Common myeloid progenitor, CD34-positive (primary cell): ENCODE measurements at regions not wholly inside any gene's neighbourhood (a gene's known extent, or its start where the extent isn't known, plus 50 kb on each side); places are given as distances from the start of the nearest gene placed in this dataset.

Source experiments
- CTCF ChIA-PET: fragments of 350-600 bp; sonication (Branson Sonifier 250); formaldehyde crosslinking; loops from one replicate; lab custom pipeline; 2021; ENCODE audit warnings: antibody characterized with exemption; lab: Charles Lee
- POLR2A ChIA-PET: fragments of 350-600 bp; sonication (Branson Sonifier 250); formaldehyde crosslinking; loops from one replicate; lab custom pipeline; 2021; ENCODE audit warnings: antibody characterized with exemption; lab: Charles Lee
- DNase-seq, 3 donors: peaks; one replicate each; pipeline versions ENCODE4 v3.0.0 to v3.0.0-alpha.2; 2013
- H3K27ac ChIP-seq, 2 experiments: 1 replicate in 1 of 2; 2 replicates in 1 of 2; pipeline ENCODE4 v1.7.0; 2013; ENCODE audit warnings: inconsistent platforms in 2 of 2, low read length in 2 of 2, mild to moderate bottlenecking in 2 of 2, low read depth in 1 of 2, moderate library complexity in 1 of 2; ENCODE audit not compliant: severe bottlenecking in 2 of 2, insufficient read depth in 1 of 2, poor library complexity in 1 of 2
- H3K27me3 ChIP-seq, 5 experiments: replicated peaks in 2 of 5; 1 replicate in 3 of 5; 2 replicates in 2 of 5; pipeline versions ENCODE4 v1.6.1 to v1.7.0; 2013; ENCODE audit warnings: low read length in 4 of 5, mild to moderate bottlenecking in 2 of 5, moderate library complexity in 2 of 5, inconsistent platforms in 1 of 5; ENCODE audit not compliant: insufficient read depth in 5 of 5, control insufficient read depth in 4 of 5
- H3K36me3 ChIP-seq, 4 experiments: 1 replicate in 2 of 4; 2 replicates in 2 of 4; pipeline versions ENCODE4 v1.6.1 to v1.7.0; 2013; ENCODE audit warnings: low read length in 3 of 4, control low read depth in 1 of 4, mild to moderate bottlenecking in 1 of 4; ENCODE audit not compliant: control insufficient read depth in 4 of 4, insufficient read depth in 4 of 4
- H3K4me1 ChIP-seq, 4 experiments: 1 replicate in 3 of 4; 2 replicates in 1 of 4; pipeline versions ENCODE4 v1.6.1 to v1.7.1; 2013; ENCODE audit warnings: low read length in 3 of 4, mild to moderate bottlenecking in 3 of 4, control low read depth in 1 of 4, inconsistent platforms in 1 of 4, moderate library complexity in 1 of 4; ENCODE audit not compliant: control insufficient read depth in 4 of 4, insufficient read depth in 4 of 4; ENCODE audit errors: control extremely low read depth in 1 of 4
- H3K4me3 ChIP-seq, 7 experiments: 1 replicate in 4 of 7; 2 replicates in 3 of 7; pipeline versions ENCODE4 v1.5.1 to v1.7.0; 2013; ENCODE audit warnings: mild to moderate bottlenecking in 7 of 7, low read length in 6 of 7, moderate library complexity in 6 of 7, inconsistent platforms in 2 of 7, low read depth in 2 of 7, control low read depth in 1 of 7; ENCODE audit not compliant: insufficient read depth in 4 of 7, control insufficient read depth in 1 of 7; ENCODE audit errors: extremely low read depth in 1 of 7
- H3K9me3 ChIP-seq, 5 experiments: 1 replicate in 4 of 5; 2 replicates in 1 of 5; pipeline versions ENCODE4 v1.6.1 to v1.7.1; 2013; ENCODE audit warnings: low read length in 4 of 5, mild to moderate bottlenecking in 2 of 5, inconsistent platforms in 1 of 5, low read depth in 1 of 5, moderate library complexity in 1 of 5; ENCODE audit not compliant: control insufficient read depth in 4 of 5, insufficient read depth in 2 of 5; ENCODE audit errors: control extremely low read depth in 1 of 5
- WGBS: methylation state at CpG from one replicate; pipeline ENCODE4 v1.1.5; 2013; ENCODE audit not compliant: insufficient coverage; 5-methylcytosine and 5-hydroxymethylcytosine counted together

DNA sequence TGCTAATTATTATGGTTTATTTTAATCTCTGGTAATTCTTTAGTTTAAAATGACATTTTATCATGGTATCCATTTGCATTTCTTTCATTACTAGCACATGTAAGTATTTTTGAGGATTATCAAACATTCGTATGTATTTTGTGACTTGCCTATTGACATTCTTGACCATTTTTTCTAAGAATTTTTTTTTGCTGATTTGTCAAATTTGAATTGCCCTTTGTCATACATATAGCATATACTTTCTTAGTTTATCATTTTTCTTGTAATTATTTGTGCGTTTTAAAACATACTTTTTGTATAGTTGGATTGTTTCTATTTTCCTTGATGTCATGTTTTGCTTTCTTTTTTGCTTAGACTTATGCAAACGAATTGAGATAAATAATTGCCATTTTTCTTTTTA, 358.5 kb upstream of the RBMS3 start:
- no peaks in the 10 kb centered on the region for H3K9me3 ChIP-seq
- H3K27me3 ChIP-seq, result no peaks in the 10 kb centered on the region
- no peak overlapping the region for H3K4me3 ChIP-seq
- H3K36me3 ChIP-seq, result no peaks in the 10 kb centered on the region
- no peak overlapping the region for H3K27ac ChIP-seq
- H3K4me1 ChIP-seq, result no peaks in the 10 kb centered on the region
- ChIA-PET POLR2A (no interaction called here), CTCF (no interaction called here)
- no peak for DNase-seq
- WGBS, result no CpG with 5 or more reads among the region's 3 CpGs

DNA sequence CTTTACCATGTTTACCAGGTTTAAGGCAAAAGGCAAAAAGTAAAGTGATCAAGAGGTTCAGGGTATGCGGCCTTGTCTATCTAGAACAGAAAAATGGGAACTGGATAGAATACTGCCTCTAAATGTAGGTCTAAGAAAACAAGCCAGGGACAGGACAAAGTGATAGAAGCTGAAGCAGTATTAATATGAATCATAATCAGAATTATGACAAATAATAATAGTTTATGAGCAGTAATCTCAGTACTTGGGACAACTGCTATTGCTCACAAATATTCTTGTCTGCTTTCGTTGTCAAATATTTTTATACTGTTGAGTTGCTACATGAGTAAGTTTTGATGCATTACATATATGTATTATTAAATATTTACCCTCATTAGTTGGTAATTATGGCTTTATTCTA, 356.9 kb upstream of the RBMS3 start:
- H3K4me3 ChIP-seq, result no peak overlapping the region
- no peak for DNase-seq
- H3K36me3 ChIP-seq, result no peaks in the 10 kb centered on the region
- no peak overlapping the region for H3K27ac ChIP-seq
- H3K4me1 ChIP-seq, result no peaks in the 10 kb centered on the region
- CTCF ChIA-PET, result no interaction called here
- WGBS, result 100% methylated on average over 1 of the region's 2 CpGs
- H3K27me3 ChIP-seq, result no peaks in the 10 kb centered on the region
- H3K9me3 ChIP-seq, result no peaks in the 10 kb centered on the region
- POLR2A ChIA-PET, result no interaction called here

DNA sequence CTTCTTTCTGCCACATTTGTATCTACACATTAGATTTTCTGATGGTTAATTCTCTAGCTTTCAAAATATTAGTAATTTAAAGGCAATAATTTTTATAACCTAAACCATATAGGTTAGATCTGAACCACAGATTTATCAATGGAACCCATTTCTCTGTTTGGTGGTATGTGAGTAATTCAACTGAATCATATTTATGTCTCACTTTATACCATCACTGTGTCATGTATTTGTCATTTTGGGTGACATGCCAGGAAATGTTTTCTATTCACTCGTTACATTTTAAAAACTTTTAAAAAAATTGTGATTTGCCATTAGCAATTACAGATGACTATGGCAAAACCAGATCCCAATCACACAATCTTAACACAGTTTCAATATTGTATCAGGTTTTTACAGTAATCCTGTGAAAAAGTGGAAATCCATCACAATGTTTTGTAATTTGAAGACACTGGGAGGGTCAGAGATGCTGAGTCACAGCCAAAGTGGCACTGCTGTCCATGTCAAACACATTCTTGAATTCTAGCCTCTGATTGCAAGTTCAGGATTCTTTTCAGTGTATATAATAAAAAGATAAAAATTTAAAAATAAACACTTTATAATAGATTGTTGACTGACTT, 356.0 kb upstream of the RBMS3 start:
- CTCF ChIA-PET, result no interaction called here

DNA sequence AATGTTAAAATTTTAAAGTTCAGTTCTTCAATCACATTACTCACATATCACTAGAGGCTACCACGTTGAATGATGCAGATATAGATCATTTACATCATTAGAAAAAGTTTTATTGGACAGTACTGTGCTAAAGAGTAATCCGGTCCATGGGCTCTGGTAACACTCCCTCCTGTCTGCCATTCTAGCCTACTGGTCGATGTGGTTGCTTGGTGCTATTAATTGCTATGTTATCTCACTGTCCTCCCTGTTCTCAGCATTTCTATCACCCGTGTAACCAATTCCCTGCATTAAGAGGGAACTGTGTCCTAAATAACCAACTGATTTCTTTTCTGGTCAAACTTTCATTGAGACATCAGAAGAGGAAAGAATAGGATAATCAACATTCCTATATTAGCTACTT, 347.5 kb upstream of the RBMS3 start:
- Histone ChIP-seq H3K27ac (no peak overlapping the region), H3K9me3 (peaks cover 0 to 1% (median 0%) of the 10 kb centered on the region in 5 experiments), H3K36me3 (no peaks in the 10 kb centered on the region), H3K4me1 (no peaks in the 10 kb centered on the region), H3K27me3 (peaks cover 0 to 2% (median 0%) of the 10 kb centered on the region in 5 experiments), H3K4me3 (no peak overlapping the region)
- ChIA-PET POLR2A (no interaction called here), CTCF (no interaction called here)
- no peak for DNase-seq
- WGBS, result 100% methylated on average over 1 of the region's 4 CpGs

More for the DNA sequence above, 356.0 kb upstream of the RBMS3 start:
- no peaks in the 10 kb centered on the region for H3K36me3 ChIP-seq
- H3K4me1 ChIP-seq, result no peaks in the 10 kb centered on the region
- H3K27ac ChIP-seq, result no peak overlapping the region
- no peaks in the 10 kb centered on the region for H3K9me3 ChIP-seq
- no peak for DNase-seq
- POLR2A ChIA-PET, result no interaction called here
- no peak overlapping the region for H3K4me3 ChIP-seq
- no peaks in the 10 kb centered on the region for H3K27me3 ChIP-seq
- no CpG with 5 or more reads among the region's 1 CpG for WGBS

DNA sequence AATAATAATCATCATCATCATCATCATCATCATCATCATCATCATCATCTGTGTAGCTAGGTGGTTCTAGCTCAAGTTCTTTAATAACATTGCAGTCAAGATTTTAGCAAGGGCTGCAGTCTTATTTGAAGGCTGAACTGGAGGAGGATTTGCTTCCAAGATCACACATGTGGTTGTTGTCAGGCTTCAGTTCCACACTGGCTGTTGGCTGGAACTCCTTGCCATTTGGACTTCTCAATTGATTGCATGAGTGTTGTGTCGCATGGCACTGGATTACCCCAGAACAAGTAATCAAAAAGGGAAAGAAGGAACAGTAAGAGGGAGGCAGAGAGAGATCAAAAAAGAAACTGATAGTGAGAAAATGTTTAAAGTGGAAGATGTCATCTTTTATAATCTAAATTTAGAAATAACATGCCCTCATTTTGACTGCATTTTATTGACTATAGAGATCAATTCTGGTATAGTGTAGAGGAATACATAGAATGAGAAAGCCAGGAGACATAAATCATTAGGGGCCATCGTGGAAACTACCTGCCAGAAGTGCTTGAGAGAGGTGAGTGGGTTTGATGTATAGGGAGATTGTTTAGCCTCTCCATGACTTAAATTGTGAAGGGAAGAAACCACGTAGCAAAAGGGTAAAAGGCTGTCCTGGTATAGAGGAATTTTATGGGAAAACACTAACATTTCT, 346.6 kb upstream of the RBMS3 start:
- Histone ChIP-seq H3K9me3 (peaks cover 0 to 1% (median 0%) of the 10 kb centered on the region in 5 experiments), H3K4me3 (no peak overlapping the region), H3K27me3 (peaks cover 0 to 2% (median 0%) of the 10 kb centered on the region in 5 experiments), H3K27ac (no peak overlapping the region), H3K4me1 (no peaks in the 10 kb centered on the region), H3K36me3 (no peaks in the 10 kb centered on the region)
- DNase-seq, result no peak
- WGBS, result 86% methylated on average over 2 of the region's 3 CpGs
- CTCF ChIA-PET, result no interaction called here
- POLR2A ChIA-PET, result no interaction called here

DNA sequence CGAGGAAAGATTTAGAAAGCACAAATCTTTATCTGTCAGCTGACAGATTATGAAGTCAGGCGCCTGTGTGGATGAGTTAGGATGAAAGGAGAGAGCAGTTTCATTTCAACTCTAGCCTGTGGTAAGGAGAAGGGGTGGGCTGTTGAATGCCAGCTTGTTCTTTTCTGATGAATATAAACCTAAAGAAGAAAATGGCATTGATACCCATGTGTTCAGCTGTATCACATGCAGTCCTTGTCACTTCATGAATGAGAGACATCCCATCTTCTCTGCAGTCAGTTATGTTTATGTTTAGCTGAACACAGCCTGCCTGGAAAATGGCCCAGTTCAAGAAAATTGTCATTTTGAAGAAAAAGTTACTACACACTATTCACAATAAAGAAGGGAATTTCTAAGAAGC, 345.7 kb upstream of the RBMS3 start:
- CTCF ChIA-PET, result no interaction called here
- Histone ChIP-seq H3K4me1 (peaks cover 0 to 3% (median 0%) of the 10 kb centered on the region in 4 experiments), H3K27me3 (peaks cover 0 to 2% (median 0%) of the 10 kb centered on the region in 5 experiments), H3K9me3 (peaks cover 0 to 1% (median 0%) of the 10 kb centered on the region in 5 experiments), H3K36me3 (no peaks in the 10 kb centered on the region), H3K27ac (no peak overlapping the region), H3K4me3 (no peak overlapping the region)
- WGBS, result 100% methylated on average over 2 of the region's 2 CpGs
- DNase-seq, result no peak
- POLR2A ChIA-PET, result no interaction called here

DNA sequence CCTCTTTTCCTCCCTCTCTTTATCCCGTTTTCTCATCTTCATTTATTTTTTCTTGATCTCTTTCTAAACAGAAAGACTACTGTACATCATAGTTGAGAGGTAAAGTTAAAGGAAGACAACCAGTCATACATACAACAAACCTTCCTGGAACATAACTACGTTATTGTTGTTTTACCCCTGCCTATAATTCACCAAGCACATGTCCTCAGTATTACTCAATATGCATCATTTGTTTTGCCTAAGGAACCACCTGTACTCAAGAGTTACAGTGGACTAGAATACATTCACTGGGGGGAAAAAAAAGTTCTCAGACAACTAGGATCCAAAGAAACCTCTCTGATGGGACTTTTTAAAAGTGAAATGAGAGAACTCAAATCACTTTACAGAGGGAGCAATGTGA, 344.7 kb upstream of the RBMS3 start:
- H3K4me1 ChIP-seq, result peaks cover 0 to 10% (median 2%) of the 10 kb centered on the region in 4 experiments
- no peaks in the 10 kb centered on the region for H3K36me3 ChIP-seq
- ChIA-PET POLR2A (no interaction called here), CTCF (no interaction called here)
- no peak overlapping the region for H3K27ac ChIP-seq
- peaks cover 0 to 1% (median 0%) of the 10 kb centered on the region in 5 experiments for H3K9me3 ChIP-seq
- H3K4me3 ChIP-seq, result no peak overlapping the region
- 100% methylated on average over 1 of the region's 2 CpGs for WGBS
- peaks cover 0 to 2% (median 0%) of the 10 kb centered on the region in 5 experiments for H3K27me3 ChIP-seq
- DNase-seq, result no peak
